GM12892 (cell line): ENCODE measurements at regions not wholly inside any gene's neighbourhood (a gene's known extent, or its start where the extent isn't known, plus 50 kb on each side); places are given as distances from the start of the nearest gene placed in this dataset.

Source experiments
- DNase-seq: peaks from one replicate; pipeline ENCODE4 v3.0.0; 2011; ENCODE audit not compliant: insufficient read length
- FAIRE-seq: peaks from 2 replicates; lab custom pipeline; 2011; peaks lifted over from hg19 to GRCh38; lab: Jason Lieb, UNC
- POLR2A ChIP-seq: IDR thresholded peaks from 2 replicates; pipeline ENCODE4 v1.6.1; 2011; ENCODE audit warnings: low read depth, low read length, control low read depth
- POLR2AphosphoS5 ChIP-seq: IDR thresholded peaks from 2 replicates; pipeline ENCODE4 v1.6.1; 2011; ENCODE audit warnings: low read depth, low read length, control low read depth
- TAF1 ChIP-seq: IDR thresholded peaks from 2 replicates; pipeline ENCODE4 v1.6.1; 2011; ENCODE audit warnings: low read depth, mild to moderate bottlenecking, control low read depth, low read length, borderline replicate concordance

DNA sequence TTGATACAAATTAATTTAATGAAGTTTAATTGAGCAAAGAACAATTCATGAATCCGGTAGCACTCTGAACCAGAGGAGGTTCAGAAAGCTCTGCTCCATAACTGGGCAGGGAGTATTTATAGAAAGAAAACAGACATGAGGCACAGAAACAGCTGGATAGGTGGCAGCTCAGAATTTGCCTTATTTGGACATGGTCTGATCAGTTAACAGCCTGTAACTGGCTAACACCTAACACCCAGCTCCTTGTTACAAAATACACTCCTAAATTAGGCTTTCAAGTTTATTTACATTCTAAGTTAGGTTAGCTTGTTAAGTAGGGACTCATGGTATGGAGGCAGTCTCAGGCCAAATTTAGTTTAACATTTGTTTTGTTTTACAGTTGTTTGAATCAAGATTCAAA lies 67.8 kb upstream of the TMCC3 start:
- no peak for TF ChIP-seq POLR2A
- no peak for TF ChIP-seq POLR2AphosphoS5
- TF ChIP-seq TAF1: no peak
- DNase-seq: no peak
- peak; percentile 14 for FAIRE-seq

DNA sequence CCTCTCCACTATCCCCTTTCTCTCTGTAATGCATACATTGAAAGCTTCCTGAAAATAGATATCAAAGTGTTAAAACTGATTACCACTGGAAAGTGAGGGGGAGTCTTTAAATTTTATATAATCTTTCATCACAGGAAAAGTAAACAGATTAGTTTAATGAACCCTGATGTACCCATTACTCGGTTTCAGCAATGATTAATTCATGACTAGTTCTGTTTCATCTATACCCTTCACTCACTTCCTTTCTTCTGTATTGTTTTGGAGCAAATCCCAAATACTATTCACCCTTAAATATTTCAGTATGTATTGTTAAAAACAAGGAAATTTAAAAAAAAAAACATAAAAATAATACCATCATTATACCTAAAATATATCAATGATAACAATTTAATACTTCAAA lies 67.3 kb upstream of the TMCC3 start:
- no peak for FAIRE-seq

DNA sequence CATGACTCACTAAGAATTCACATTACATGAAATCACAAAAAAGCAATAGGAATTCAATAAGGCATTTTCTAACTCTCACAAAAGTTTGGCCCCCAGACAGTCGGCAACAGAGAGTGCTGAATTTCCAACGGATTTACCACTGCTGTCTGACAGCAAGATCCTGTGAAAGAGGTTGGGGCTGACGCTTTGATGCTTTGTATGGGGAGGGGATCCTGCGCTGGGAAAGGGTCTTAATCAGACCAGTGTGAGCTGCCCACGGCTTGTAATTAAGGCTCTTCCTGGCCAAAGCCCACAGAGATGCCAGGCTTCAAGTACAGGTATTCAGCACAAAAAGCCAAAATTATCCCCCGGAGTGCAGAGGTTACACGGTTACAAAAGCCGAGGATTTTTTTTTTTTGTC lies 66.8 kb upstream of the TMCC3 start:
- TF ChIP-seq POLR2AphosphoS5: no peak
- no peak for TF ChIP-seq TAF1
- TF ChIP-seq POLR2A: no peak
- FAIRE-seq (no peak), DNase-seq (no peak)

More for the DNA sequence above, 67.3 kb upstream of the TMCC3 start:
- no peak for DNase-seq
- TF ChIP-seq POLR2A: no peak
- no peak for TF ChIP-seq POLR2AphosphoS5
- no peak for TF ChIP-seq TAF1

DNA sequence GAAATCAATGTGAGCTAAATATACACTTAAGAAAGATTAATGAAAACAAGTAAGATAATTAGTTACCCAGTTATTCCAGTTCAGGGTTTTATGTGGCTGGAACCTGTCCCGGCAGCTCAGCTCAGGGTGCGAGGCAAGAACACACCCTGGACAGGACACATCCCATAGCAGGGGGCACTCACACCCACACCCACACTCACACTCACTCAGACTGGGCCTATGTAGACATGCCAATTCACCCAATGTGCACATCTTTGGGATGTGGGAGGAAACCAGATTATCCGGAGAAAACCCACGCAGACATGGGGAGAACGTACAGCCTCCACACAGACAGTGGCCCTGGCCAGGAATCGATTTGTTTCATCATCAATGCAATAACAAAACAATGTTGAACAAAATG lies 66.0 kb upstream of the TMCC3 start:
- DNase-seq: no peak
- TF ChIP-seq POLR2AphosphoS5: no peak
- TF ChIP-seq TAF1: no peak
- no peak for TF ChIP-seq POLR2A
- no peak for FAIRE-seq

DNA sequence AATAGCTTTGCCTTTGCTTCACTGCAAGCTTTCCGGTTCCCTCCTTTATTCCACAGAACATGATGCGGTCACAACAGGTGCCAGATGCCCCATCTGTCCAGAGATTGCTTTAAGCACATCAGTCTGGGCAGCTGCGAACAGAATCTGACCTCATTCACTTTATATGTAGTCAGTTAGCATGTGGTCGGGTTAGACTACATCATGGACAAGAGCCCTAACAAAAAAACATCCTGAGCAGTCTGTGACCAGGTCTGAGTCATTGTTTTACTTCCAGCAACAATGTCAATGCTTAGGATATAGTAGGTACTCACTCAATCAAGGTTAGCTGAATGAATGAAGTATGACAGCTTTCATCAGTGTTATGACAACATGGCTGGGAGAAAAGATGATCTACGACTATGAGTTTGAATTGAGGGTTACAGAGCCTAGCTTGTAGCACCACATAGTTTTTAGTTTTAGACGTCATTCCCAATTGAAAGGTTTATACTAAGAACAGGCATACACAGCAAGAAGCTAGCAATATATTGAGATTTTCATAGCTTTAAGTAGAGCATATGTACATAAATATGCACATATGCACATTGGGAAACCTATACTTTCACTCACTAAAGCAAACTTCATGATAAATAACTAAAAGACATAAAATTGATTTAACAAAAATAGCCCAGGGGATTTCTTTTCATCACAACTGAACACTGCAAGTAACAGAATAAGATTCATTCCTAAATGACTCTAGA lies 64.2 kb upstream of the TMCC3 start:
- TF ChIP-seq POLR2A: no peak
- TF ChIP-seq POLR2AphosphoS5: no peak
- TF ChIP-seq TAF1: no peak
- DNase-seq (no peak), FAIRE-seq (no peak)

DNA sequence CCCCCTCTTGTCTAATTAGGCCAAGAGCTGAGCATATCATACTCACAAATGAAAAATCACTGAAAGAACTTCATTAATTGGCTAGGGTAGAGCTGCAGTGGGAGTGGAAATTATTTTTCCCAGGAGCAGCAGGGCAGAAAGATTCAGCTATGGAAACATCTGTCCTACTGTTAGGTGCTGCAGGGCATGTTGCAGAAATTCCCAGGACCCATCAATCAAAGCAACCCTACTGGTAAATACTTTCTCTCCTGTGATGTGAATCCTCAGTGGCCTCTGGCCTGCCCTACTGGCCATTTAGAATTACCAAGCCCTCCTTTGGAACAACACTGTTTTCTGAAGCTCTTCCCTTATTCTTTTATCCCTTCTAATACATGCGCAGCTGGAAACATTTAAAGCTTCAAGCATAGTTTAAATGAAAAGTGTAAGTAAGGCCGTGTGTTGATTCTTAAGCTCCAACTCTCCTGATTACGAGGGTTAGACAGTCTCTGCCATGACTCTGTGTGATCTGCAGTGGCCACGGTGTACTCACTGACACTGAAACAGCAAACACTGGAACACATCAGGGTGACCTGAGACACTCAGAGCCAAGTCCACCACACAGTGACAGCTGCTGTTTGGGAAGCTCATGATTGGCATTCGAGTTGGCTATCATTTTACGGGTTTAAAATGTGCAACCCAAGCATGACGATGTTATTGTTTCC lies 62.6 kb upstream of the TMCC3 start:
- DNase-seq: no peak
- no peak for FAIRE-seq

DNA sequence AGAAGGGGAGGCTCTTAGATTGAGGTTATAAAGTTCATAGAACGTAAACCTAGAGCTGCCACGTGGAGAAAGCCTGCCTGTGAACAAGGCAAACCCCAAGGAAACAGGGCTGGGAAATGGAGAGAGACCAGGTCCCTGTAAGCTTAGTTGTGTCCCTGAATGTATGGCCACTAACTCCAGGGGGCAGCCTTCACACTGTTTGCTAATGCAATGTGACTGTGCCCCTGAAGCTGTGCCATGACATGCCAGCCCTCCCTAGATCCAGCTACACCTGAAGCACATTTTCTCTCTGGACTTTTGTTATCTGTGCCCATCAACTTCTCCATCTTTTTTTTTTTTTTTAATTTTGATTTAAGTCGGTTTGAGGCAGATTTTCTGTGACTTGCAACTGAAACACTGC lies 60.6 kb upstream of the TMCC3 start:
- peak; percentile 89 for FAIRE-seq
- TF ChIP-seq TAF1 (no peak), POLR2A (no peak), POLR2AphosphoS5 (no peak)

More for the DNA sequence above, 62.6 kb upstream of the TMCC3 start:
- TF ChIP-seq POLR2AphosphoS5: no peak
- no peak for TF ChIP-seq POLR2A
- TF ChIP-seq TAF1: no peak

DNA sequence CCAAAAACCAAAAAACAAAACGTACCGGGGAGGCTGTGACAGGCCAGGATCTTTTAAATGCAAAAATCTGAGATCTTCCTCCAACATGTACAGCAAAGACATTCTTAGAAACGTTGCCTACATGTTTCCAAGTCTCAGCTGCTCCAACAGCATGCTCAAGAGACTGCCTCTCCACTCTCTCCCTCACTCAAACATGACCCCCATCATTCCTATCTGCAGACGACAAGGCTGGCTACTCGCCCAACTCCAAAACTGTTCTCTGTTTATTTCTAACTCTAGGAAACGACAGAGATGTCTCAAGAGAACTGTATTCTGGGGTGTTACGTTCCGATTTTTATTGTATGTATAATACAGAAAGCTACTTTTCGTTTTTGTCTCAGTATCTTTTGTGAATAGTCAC lies 57.5 kb upstream of the TMCC3 start:
- DNase-seq: no peak
- no peak for FAIRE-seq
- TF ChIP-seq POLR2AphosphoS5 (no peak), POLR2A (no peak), TAF1 (no peak)

More for the DNA sequence above, 60.6 kb upstream of the TMCC3 start:
- DNase-seq: no peak

DNA sequence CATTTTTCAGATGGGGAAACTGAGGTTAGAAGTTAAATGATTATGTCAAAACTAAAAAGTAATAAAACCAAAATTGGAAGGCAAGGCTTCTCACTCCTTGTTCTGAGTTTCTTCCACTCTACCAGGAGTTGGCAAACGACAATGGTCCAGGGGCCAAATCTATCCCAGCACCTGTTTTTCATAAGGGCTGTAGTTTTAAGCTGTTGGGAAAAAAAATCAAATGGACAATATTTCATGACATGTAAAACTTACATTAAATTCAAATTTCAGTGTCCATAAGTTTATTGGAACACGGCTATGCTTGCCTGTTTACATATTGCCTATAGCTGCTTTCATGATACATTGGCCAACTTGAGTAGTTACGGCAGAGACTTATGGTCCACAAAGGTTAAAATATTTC lies 56.7 kb upstream of the TMCC3 start:
- no peak for FAIRE-seq
- DNase-seq: no peak
- TF ChIP-seq TAF1 (no peak), POLR2AphosphoS5 (no peak), POLR2A (no peak)

DNA sequence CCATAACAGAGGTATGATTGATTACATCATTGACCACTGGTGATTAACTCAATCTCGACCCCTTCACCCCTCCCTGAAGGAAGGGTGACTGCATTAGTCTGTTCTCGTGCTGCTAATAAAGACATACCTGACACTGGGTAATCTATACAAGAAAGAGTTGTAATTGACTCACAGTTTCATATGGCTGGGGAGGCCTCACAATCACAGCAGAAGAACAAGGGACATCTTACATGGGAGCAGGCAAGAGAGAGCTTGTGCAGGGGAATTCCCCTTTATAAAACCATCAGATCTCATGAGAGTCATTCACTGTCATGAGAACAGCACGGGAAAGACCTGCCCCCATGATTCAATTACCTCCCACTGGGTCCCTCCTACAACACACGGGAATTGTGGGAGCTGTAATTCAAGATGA lies 55.9 kb upstream of the TMCC3 start:
- no peak for DNase-seq
- no peak for TF ChIP-seq TAF1
- TF ChIP-seq POLR2AphosphoS5: no peak
- no peak for TF ChIP-seq POLR2A
- peak; percentile 61 for FAIRE-seq

DNA sequence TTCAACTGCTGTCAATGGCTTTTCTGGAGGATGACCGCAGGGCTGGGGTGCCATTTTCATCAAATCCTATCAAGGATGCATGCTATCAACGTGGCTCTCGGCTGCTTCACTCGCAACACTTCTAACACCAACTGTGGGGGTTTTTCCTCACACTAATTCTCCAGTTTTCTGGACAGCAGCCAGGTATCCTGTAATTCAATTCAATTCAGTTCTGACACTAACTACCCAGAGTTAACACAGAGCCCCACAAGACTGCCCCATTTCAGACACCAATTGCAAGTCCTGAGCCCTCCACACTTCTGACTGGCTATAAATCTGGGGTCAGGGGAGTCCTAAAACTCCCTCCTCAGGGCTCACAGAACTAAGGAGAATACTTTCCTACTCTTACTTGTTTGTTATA lies 55.3 kb upstream of the TMCC3 start:
- TF ChIP-seq POLR2A (no peak), TAF1 (no peak), POLR2AphosphoS5 (no peak)
- DNase-seq (no peak), FAIRE-seq (no peak)

DNA sequence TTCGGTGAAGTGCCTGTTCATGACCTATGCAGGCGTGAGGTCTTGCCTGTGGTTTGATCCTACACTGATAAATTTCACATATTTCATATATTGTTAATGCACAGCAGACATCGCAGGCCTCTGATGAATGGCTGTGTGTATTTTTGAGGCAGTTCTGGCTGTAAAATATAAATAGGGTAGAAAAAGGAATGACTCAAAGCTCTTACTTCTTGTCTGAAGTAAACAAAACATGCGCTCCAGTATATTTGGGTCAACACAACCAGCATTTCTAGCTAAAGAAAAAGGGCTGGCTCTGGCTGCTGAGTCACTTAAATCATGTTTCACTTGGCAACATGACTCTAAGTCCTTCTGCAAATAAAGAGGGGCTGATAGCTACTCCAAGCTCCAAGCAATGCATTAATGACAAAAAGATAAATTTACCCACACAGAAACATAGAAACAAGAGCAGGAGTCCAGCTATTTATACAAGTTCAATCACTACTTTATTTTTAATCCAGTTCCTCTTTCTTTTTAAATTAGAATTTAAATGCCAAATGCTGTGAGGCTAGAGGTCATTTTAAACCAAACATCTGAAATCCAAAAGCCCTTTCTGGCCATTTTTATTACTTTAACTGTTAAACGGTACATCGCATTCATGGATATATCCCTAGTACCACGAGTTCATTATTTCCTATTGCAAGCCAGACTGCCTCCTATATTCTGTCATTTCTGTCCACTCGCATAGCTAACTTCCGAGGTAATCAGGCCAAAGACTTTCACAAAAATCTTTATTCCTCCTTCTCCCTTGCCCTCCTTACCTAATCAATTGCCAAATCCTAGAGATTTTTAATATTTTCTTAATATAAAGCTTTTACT lies 54.3 kb upstream of the TMCC3 start:
- peak; percentile 54 for FAIRE-seq
- TF ChIP-seq TAF1 (no peak), POLR2A (no peak), POLR2AphosphoS5 (no peak)
- DNase-seq: no peak

DNA sequence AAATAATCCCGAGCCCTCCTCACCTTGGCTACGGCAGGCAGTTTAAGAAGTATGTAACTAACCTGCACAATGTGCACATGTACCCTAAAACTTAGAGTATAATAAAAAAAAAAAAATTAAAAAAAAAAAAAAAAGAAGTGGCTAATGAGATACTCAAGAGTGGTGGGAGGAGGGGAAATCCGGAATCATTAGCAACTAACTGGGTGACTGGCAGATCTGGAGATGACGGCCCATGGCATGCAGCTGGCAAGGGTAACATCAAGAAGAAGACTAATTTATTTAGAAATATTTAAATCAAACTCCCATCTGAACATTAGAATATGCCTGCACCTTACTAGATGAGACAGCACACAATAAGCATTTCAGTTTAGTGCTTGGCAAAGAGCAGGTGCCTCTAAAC lies 52.3 kb upstream of the TMCC3 start:
- FAIRE-seq: no peak
- no peak for DNase-seq
- TF ChIP-seq TAF1 (no peak), POLR2A (no peak), POLR2AphosphoS5 (no peak)
